ENCODE measurements at regions not wholly inside any gene's neighbourhood (a gene's known extent, or its start where the extent isn't known, plus 50 kb on each side); places are given as distances from the start of the nearest gene placed in this dataset.

- ChIA-PET POLR2A (no interaction called here), CTCF (no interaction called here)
- TF ChIP-seq CTBP1 (IDR thresholded peaks at IDR 0.05; ENCODE audit: borderline replicate concordance) (no peak), TARDBP (IDR thresholded peaks at IDR 0.05) (no peak), NFRKB (IDR thresholded peaks at IDR 0.05) (no peak)
- no peak for DNase-seq (ENCODE audit: extremely low spot score)
Measured at GRCh38 chr2:220568296-220568695, 940.9 kb downstream of the SLC4A3 start.

- POLR2A ChIA-PET: no interaction called here
- CTCF ChIA-PET: no interaction called here
- TF ChIP-seq BHLHE40 (IDR thresholded peaks at IDR 0.05; ENCODE audit: borderline replicate concordance) (no peak), ZNF384 (IDR thresholded peaks at IDR 0.05) (no peak), FOXK2 (IDR thresholded peaks at IDR 0.05) (no peak), CTBP1 (IDR thresholded peaks at IDR 0.05; ENCODE audit: borderline replicate concordance) (no peak), HDGF (IDR thresholded peaks at IDR 0.05; ENCODE audit: borderline replicate concordance) (no peak), LEF1 (IDR thresholded peaks at IDR 0.05; ENCODE audit: borderline replicate concordance) (no peak), FOXM1 (IDR thresholded peaks at IDR 0.05; ENCODE audit: borderline replicate concordance) (no peak), SUZ12 (IDR thresholded peaks at IDR 0.05) (no peak), L3MBTL2 (conservative IDR thresholded peaks at IDR 0.05) (no peak), SP1 (IDR thresholded peaks at IDR 0.05) (no peak), ARNT (IDR thresholded peaks at IDR 0.05) (no peak), NFRKB (IDR thresholded peaks at IDR 0.05) (no peak), PKNOX1 (IDR thresholded peaks at IDR 0.05) (no peak), ELF4 (IDR thresholded peaks at IDR 0.05) (no peak), TARDBP (IDR thresholded peaks at IDR 0.05) (no peak), FOXA1 (IDR thresholded peaks at IDR 0.05) (no peak)
- no peak for DNase-seq (ENCODE audit: extremely low spot score)
Measured at GRCh38 chr2:220569112-220569897, 941.9 kb downstream of the SLC4A3 start.

- TF ChIP-seq TARDBP (IDR thresholded peaks at IDR 0.05) (no peak), ARNT (IDR thresholded peaks at IDR 0.05) (no peak), HDGF (IDR thresholded peaks at IDR 0.05; ENCODE audit: borderline replicate concordance) (no peak)
- ChIA-PET POLR2A (no interaction called here), CTCF (no interaction called here)
- no peak for DNase-seq (ENCODE audit: extremely low spot score)
Measured at GRCh38 chr2:220572385-220572784, 945.0 kb downstream of the SLC4A3 start.

- TF ChIP-seq CTBP1 (IDR thresholded peaks at IDR 0.05; ENCODE audit: borderline replicate concordance): no peak
- TF ChIP-seq SUZ12 (IDR thresholded peaks at IDR 0.05): no peak
- no peak for TF ChIP-seq SP1 (IDR thresholded peaks at IDR 0.05)
- no peak for TF ChIP-seq TARDBP (IDR thresholded peaks at IDR 0.05)
- TF ChIP-seq HDGF (IDR thresholded peaks at IDR 0.05; ENCODE audit: borderline replicate concordance): no peak
- TF ChIP-seq BHLHE40 (IDR thresholded peaks at IDR 0.05; ENCODE audit: borderline replicate concordance): no peak
- TF ChIP-seq NFRKB (IDR thresholded peaks at IDR 0.05): no peak
- no peak for TF ChIP-seq ZNF384 (IDR thresholded peaks at IDR 0.05)
- TF ChIP-seq FOXM1 (IDR thresholded peaks at IDR 0.05; ENCODE audit: borderline replicate concordance): no peak
- ChIA-PET CTCF (no interaction called here), POLR2A (no interaction called here)
- no peak for DNase-seq (ENCODE audit: extremely low spot score)
Measured at GRCh38 chr2:220574038-220574437, 946.6 kb downstream of the SLC4A3 start.

- DNase-seq (ENCODE audit: extremely low spot score): no peak
- POLR2A ChIA-PET: no interaction called here
- CTCF ChIA-PET: no interaction called here
- TF ChIP-seq ELF4 (IDR thresholded peaks at IDR 0.05) (no peak), FOXA1 (IDR thresholded peaks at IDR 0.05) (no peak), LEF1 (IDR thresholded peaks at IDR 0.05; ENCODE audit: borderline replicate concordance) (no peak)
Measured at GRCh38 chr2:220575963-220576362, 948.5 kb downstream of the SLC4A3 start.

GRCh38 chr2:220579452-220579851, 952.0 kb downstream of the SLC4A3 start:
- ChIA-PET POLR2A (no interaction called here), CTCF (no interaction called here)
- no peak for DNase-seq (ENCODE audit: extremely low spot score)
- TF ChIP-seq FOXA1 (IDR thresholded peaks at IDR 0.05) (no peak), BHLHE40 (IDR thresholded peaks at IDR 0.05; ENCODE audit: borderline replicate concordance) (no peak), ZNF384 (IDR thresholded peaks at IDR 0.05) (no peak), FOXK2 (IDR thresholded peaks at IDR 0.05) (no peak), LEF1 (IDR thresholded peaks at IDR 0.05; ENCODE audit: borderline replicate concordance) (no peak), FOXM1 (IDR thresholded peaks at IDR 0.05; ENCODE audit: borderline replicate concordance) (no peak)

GRCh38 chr2:220580113-220580512, 952.7 kb downstream of the SLC4A3 start:
- ChIA-PET POLR2A (no interaction called here), CTCF (no interaction called here)
- DNase-seq (ENCODE audit: extremely low spot score): no peak
- TF ChIP-seq SUZ12 (IDR thresholded peaks at IDR 0.05) (no peak), NFRKB (IDR thresholded peaks at IDR 0.05) (no peak), FOXK2 (IDR thresholded peaks at IDR 0.05) (no peak), SP1 (IDR thresholded peaks at IDR 0.05) (no peak), ZNF384 (IDR thresholded peaks at IDR 0.05) (no peak), LEF1 (IDR thresholded peaks at IDR 0.05; ENCODE audit: borderline replicate concordance) (no peak), PKNOX1 (IDR thresholded peaks at IDR 0.05) (no peak), CTBP1 (IDR thresholded peaks at IDR 0.05; ENCODE audit: borderline replicate concordance) (no peak)

GRCh38 chr2:220583725-220584124, 956.3 kb downstream of the SLC4A3 start:
- no peak for TF ChIP-seq TARDBP (IDR thresholded peaks at IDR 0.05)
- TF ChIP-seq SP1 (IDR thresholded peaks at IDR 0.05): no peak
- TF ChIP-seq FOXM1 (IDR thresholded peaks at IDR 0.05; ENCODE audit: borderline replicate concordance): no peak
- no peak for TF ChIP-seq L3MBTL2 (conservative IDR thresholded peaks at IDR 0.05)
- TF ChIP-seq NFRKB (IDR thresholded peaks at IDR 0.05): no peak
- POLR2A ChIA-PET: no interaction called here
- DNase-seq (ENCODE audit: extremely low spot score): no peak
- CTCF ChIA-PET: interaction anchor here (0.6 kb wide), 1 partner anchor 51 kb away, joined by 5 read pairs; no protein-coding TSS in a partner anchor

Measured in HEK293T (cell line).